GM21360 (cell line): ENCODE measurements at regions not wholly inside any gene's neighbourhood (a gene's known extent, or its start where the extent isn't known, plus 50 kb on each side); places are given as distances from the start of the nearest gene placed in this dataset.
"Not testable (repeated sequence)": the region's sequence is repeated elsewhere in the genome, so short reads cannot be mapped to it uniquely, and the experiment has no call there.

Experiments used
- ATAC-seq: cut with Tn5 transposase; IDR thresholded peaks from one replicate; pipeline ENCODE4 v1.9.1; 2021; ENCODE audit warnings: mild to moderate bottlenecking, moderate library complexity; ENCODE audit not compliant: unreplicated experiment

DNA sequence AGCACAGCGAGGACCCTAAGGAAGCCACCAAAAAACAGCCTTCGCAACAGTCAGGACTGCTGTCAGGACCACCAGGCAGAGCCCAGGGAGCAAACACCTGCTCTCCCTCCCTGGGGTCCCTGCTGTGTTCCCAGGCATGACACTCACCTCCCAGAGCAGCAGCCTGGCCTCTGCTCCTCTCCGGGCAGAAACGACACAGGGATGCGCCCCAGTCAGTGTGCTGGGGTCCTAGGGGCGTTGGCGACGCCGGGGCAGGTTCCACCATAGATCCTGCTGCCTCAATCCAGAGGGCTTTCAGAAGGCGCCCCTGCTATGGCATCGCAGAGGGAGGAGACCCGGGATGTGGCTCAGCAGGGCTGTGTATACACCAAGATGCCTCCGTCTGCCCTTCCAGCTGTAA, 169.7 kb upstream of the FOXD4L5 start:
- ATAC-seq = not testable (repeated sequence)

DNA sequence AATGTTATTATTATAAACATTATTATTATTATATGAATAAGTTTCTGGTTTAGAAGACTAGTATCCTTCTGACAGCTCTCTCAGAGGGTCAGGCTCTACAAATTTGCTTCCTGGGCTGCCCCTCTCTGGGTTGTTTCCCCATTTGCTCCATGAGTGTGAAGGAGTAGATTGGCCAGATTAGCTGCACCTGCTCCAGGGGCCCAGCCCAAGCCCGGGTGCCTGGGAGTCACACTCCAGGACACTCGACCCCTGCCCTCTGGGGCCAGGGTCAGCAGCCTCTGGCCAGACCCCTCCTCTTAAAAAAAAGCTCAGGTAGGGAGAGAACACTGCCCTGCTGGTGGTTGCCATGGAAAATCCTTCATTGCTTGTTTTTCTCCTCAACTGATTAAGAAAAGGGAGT, 169.0 kb upstream of the FOXD4L5 start:
- not testable (repeated sequence) for ATAC-seq

DNA sequence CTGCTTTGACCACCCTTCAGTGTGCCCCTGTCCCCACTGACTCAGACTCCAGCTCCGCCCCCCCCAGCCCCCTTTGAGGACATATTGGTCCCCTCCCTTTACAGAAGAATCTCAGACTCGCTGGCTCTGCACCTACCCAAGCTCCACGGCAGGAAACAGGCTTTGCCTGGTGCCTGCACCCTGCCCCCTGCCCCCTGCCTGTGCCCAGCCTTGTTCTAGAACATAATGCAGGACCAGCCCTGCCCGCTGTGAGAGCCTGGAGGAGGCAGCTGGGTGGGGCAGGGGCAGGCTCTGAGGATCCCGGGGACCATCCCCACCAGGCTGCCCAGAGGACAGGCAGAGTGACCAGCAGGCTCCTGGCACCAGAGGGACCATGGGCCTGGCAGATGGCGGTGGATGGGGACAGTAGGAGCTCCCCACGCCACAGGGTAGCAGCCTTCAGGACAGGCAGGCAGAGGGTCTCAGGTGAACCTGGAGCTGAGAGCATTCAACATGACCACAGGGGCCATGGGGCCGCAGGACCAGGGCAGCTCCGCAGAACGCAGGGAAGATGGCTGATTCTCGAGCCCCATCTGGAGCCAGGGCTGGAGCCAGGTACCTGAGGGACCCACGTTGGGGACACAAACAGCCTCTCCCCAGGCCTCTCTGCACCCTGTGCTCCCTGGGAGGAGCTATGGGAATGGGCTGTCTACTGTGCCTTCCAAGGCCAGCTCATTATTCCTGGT, 165.0 kb upstream of the FOXD4L5 start:
- not testable (repeated sequence) for ATAC-seq

DNA sequence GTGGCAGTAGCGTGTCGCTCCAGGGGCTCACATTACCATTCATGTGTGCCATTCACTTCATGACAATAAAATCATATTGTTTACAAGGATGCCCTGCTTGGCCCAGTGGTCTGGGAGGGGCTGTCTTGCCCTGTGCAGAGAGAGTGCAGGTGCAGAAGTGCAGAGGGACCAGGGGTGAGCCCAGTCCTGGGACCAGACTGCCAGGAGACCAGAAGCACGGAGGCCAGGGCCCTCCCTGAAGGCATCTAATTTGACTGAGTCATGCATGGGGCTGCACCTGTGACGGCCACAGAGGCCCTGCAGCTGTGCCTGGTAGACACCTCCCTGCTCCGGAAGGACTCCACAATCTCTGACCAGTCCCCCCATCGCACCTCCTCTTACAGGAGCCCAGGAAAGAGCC, 164.4 kb upstream of the FOXD4L5 start:
- no peak for ATAC-seq

DNA sequence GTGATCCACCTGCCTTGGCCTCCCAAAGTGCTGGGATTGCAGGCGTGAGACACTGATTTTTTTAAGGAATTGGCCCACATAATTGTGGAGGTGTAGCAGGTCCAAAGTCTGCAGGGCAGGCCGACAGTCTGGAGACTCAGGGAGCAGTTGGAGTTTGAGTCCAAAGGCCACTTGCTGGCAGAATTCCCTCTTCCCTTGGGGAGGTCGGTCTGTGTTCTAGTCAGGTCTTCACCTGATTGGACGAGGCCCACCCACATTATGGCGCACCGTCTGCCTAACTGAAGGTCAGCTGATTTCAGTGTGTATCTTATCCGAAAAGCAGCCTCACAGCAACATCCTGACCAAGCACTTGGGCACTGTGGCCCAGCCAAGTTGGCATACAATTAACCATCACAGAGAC, 162.1 kb upstream of the FOXD4L5 start:
- ATAC-seq = not testable (repeated sequence)

DNA sequence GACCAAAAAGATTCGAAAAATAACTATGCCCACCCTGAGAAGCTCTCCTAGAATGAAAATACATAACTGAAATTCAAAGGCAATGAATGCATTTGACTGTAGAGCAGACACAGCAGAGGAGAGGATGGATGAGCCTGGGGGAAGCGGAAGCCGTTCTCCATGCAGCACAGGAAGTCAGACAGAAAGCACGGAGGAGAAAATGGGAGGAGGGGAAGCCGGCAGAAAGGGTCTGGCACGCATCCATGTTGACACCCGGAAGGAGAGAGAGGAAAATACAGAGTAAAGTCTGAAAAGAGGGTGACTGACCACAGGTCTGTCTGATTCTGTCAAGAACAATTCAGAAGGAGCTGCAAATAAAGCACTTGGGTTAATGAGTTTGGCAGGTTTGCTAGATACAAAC, 161.0 kb upstream of the FOXD4L5 start:
- not testable (repeated sequence) for ATAC-seq

DNA sequence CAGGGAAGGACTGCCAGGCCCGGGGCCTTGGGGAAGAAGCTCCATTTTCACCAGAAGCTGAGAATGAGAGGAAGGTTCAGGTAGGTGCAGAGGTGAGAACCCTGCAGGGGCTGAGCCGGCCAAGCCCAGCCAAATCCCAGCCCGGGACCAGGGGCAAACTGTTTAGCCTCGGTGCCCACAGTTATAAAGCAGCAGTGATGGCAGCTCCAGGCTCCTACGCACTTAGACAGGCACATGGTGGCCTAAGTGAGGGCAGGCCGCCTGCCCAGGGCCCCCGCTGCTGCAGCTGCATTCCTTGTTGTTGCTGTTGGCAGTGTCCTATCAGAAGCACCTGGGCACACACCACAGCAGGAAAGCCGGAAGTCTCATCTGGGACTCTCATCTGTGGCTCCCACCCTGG, 159.9 kb upstream of the FOXD4L5 start:
- ATAC-seq = no peak

DNA sequence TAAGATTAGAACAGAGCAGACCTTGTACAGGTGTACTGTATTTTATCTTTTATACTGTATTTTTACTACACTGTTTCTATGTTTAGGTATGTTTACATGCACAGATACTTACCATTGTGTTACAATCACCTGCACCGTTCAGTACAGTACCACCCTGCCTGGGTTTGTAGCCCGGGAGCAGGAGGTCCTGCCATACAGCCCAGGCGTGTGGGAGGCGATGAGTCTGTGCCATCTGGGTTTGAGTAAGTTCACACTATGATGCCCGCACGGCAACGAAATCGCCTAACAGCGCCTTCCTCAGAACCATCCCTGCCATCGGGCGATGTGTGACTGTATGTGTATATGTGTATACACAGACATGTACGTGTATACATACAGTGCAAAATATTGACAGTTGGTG, 157.1 kb upstream of the FOXD4L5 start:
- ATAC-seq = not testable (repeated sequence)

DNA sequence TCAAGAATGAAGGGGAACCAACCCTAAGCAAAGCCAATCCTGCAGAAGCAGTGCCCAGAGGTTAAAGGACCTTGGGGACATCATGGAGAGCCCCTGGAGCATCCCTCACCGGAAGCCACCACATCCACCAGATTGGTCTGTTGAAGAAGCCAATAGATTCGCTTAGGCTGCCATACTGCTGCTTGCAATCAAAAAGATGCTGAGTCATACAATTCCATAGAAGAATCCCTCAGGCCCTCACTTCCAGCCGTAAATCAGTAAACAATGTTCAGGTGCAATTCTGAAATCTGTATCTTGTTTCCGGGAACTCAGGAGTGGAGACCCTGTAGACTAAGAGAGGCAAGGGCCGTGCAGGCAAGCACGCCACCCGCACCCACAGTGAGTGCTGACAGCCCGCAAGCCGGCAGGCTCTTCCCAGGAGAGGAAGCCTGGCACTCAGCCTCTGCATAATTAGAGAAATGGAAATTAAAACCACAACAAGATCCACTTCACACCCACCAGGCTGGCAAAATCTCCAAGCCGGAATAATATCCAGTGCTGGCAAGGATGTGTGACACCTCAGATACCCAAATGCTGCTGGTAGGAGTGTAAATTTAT, 156.4 kb upstream of the FOXD4L5 start:
- not testable (repeated sequence) for ATAC-seq

DNA sequence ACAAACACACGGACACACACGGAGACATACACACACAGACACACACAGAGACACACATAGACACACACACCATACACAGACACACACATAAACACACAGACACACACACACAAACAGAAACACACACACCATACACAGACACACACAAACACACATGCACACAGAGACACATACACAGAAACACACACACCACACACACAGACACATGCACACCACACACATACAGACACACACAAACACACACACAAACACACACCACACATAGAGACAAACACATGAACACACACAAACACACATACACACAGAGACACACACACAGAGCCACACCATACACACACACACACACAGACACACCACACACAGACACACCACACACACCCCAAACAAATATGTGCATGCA, 152.7 kb upstream of the FOXD4L5 start:
- no peak for ATAC-seq

DNA sequence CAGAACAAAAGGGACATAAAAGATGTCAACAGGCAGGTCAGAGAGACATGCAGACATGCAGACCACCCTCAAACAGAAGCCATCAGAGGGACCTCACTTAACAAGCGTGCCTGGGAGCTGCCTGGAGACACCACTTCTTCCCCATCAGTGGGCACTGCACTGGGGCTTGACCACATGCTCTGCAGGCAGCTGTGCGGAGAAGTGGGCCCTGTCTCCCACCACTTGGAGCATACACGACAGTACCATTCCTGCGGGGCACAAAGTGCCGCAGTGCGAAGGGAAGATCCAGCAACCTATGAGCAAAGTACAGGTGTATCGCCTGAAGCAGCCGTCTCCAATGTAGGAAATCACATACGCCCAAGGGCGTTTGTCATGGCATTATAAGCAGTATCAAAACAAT, 150.5 kb upstream of the FOXD4L5 start:
- ATAC-seq = no peak

DNA sequence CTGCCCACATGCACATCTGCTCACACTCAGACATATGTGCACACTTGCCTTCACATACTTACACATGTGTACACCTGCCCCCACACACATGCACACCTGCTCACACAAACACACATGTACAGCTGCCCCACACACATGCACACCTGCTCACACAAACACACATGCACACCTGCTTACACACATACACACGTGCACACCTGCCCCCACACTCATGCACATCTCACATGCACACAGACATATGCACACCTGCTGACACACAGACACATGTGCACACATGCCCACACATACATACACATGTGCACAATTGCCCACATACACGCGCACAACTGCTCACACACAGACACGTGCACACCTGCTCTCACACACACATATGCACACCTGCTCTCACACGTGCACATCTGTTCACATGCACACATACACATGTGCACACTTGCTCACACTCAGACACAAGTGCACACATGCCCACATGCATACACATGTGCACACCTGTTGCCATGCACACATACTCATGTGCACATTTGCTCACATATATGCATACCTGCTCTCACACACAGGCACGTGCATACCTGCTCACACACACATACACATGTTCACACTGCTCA, 147.8 kb upstream of the FOXD4L5 start:
- ATAC-seq = no peak

DNA sequence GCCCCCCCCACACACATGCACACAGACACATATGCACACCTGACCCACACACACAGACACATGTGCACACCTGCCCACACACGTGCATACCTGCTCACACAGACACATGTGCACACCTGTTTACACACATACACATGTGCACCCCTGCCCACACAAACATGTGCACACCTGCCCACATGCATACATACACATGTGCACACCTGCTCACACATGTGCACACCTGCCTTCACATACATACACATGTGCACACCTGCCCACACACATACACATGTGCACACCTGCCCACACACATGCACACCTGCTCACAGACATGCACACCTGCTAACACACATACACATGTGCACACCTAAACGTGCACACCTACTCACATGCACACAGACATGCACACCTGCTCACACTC, 147.0 kb upstream of the FOXD4L5 start:
- ATAC-seq = no peak

DNA sequence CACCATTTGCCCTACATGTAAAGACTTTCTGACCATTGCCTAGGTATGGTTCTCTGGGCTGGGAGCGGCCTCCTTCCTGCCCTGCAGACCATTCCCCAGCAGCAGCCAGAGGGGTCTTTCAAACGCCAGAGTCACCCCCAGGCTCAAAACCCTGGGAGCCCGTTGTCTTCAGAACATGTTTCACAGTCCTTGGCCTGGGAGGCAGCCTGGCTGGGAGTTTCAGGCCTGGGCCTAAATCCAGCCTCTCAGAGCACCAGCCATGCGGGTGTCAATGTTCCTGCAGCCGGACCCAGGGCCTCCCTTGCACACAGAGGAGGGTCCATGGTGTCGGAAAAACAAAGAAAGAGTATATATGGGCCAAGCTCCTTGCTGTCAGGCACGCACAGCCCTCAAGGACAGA, 145.2 kb upstream of the FOXD4L5 start:
- ATAC-seq = no peak

DNA sequence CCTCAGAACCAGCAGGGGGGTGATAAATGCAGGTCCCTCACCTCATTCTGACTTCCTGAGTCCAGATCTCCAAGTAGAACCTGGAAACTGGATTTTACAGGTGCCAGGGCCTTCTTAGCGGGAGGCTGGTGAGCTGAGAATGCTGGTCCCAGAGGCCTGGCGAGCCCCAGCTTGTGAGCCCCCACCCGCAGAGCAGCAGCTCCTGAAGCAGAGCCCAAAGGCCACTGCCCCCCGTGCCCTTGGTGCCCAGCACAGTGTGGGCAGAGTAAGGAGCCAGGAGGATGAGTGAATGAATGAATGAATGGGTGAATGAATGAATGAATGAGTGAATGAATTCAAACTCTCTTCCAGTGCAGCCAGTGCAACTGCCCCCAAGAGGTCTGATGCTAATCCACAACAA, 142.4 kb upstream of the FOXD4L5 start:
- not testable (repeated sequence) for ATAC-seq

DNA sequence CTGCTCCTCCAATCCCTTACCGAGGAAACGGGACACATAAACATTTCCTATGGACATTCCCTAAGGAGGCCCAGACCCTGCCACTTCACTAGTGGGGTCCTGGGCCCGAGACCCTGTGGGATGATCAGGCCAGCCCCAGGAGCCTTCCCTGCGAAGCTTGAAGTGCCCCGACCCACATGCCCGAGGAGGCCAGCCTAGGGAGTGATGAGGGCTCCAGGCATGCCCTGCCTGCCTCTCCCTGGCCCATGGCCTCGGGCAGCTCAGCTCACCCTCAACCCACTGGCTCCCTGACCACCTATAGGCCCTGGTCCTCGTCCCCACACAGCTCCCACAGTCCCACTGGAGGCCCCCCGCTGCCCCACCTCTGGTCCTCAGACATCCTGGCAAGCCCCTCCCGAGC, 141.8 kb upstream of the FOXD4L5 start:
- ATAC-seq = not testable (repeated sequence)

DNA sequence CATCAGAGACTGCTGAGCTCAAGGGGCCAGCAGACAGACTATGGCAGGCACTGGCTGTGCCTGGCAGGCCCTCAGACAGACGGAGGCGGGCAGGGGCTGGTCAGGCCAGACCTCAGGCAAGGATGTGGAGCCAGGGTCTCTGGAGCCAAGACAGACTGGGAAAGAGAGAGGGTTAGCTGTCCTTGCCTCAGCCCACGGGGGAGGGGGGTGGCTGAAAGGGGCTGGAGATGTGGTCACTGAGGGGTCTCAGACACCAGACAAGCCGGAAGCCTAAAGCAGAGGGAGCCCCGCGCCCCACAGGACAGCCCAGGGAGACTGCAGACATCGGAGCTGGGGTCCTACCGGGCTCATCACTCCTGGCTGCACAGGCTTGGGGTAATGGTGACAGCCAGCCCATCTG, 141.2 kb upstream of the FOXD4L5 start:
- ATAC-seq = no peak

DNA sequence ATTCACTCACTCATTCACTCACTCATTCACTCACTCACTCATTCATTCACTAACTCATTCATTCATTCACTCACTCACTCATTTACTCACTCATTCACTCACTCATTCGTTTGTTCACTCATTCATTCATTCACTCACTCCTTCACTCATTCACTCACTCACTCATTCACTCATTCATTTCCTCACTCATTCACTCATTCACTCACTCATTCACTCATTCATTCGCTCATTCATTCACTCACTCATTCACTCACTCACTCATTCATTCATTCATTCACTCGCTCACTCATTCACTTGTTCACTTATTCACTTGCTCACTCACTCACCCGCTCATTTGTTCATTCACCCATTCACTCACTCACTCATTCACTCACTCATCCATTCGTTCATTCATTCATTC, 140.2 kb upstream of the FOXD4L5 start:
- ATAC-seq = not testable (repeated sequence)

DNA sequence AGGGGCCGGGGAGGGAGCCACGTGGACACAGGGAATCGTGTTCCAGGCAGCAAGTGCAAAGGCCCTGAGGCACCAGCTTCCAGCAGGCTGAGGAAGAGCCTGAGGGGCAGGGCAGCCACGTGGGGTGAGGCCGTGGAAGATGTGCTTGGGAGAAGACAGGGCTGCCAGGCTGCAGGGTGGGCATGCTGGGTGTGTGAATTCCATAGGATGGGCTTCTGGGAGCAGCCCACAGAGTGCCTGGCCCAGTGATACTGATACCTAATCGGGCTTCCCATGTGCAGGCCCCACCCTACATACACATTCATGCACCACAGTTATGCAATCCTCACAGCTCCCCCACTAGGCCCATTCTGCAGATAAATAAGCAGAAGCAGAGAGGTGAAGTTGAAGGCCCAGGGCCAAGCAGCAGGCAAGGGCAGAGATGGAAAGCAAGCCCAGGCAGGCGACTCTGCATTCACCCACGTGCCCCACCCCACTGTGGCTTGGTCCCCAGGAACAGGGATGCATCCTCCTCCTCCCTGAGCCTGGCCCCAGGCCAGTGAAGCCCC, 139.5 kb upstream of the FOXD4L5 start:
- ATAC-seq = not testable (repeated sequence)

DNA sequence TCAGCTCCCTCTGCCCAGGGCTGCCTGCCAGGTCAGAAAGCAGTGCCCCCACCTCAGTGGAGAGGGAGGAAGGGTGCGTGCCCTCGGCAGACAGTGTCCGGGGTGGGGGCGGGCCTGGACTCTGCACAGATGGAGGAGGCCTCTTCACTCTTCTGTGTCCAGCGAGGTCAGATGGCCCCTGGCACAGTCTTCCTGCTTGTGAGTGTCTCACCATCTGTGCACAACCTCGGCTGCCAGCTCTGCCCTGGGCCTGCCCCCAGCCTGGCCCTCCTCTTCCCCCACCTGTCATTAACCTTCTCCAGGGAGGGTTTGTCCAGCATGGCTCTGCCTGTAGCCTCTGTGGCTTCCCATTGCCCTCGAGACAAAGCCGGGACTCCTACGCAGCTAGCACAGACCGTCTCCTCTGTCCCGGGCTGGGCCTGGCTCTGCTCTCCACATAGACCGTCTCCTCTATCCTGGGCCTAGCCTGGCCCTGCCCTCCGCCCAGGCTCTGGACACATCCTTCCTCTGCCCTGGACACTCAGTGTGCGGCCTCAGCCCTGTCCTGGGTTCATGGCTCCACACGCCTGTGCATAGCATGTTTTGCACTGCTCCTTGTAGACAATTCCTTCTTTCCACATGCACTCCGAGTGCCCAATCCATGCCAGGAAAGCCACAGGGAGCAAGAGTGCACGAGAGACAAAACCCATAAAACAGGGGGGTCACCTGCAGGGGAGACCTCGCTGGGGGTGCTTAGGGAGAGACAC, 138.9 kb upstream of the FOXD4L5 start:
- ATAC-seq = not testable (repeated sequence)

DNA sequence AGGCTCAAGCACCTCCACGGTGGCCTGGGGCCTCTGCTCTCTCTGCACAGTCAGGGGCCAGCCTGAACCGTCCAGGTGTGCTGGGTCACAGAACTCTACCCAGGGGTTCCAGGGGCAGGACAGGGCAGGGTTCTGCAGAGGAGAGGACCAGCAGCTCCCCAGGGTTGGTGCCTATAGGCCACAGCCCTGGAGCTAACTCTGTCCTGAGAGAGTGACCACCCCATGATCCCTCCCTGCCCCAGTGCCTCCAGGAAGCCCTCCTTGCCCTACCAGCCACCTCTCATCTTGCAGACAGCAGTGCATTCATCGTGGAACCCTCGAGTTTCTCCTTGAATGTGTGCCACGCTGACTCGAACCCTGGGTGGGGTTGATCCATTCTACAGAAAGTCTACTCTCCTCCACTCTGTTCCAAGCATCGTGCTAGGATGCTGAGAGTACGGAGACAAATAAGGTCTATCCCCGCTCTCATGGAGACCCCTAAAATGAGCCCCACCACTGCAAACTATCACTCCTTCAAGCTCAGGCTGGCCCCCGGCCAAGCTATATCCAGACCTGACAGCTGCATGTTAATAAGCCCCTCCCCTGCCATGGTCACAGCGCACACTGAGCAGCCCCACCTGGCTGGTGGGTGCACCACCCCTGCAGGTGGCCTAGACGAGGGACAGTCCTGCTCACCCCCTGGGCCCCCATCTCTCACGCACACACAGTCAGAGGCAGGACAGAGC, 138.1 kb upstream of the FOXD4L5 start:
- not testable (repeated sequence) for ATAC-seq
